WTC11 (cell line): ENCODE measurements at regions not wholly inside any gene's neighbourhood (a gene's known extent, or its start where the extent isn't known, plus 50 kb on each side); places are given as distances from the start of the nearest gene placed in this dataset.

Experiments used
- ATAC-seq: fragments of 200-7000 bp; cut with Tn5 transposase; 2 replicates; pipeline ENCODE4 v1.10.0; 2021; ENCODE audit warnings: mild to moderate bottlenecking, moderate library complexity
- CTCF ChIA-PET: fragments of 300-600 bp; sonication (Branson Sonifier 250); formaldehyde crosslinking; loops from one replicate; lab custom pipeline; 2021; ENCODE audit warnings: antibody characterized with exemption; lab: Charles Lee
- POLR2A ChIA-PET: fragments of 350-600 bp; sonication (Branson Sonifier 250); formaldehyde crosslinking; loops from one replicate; lab custom pipeline; 2021; ENCODE audit warnings: antibody characterized with exemption; lab: Charles Lee
- DNase-seq: peaks from one replicate; pipeline ENCODE4 v3.0.0; 2021; ENCODE audit warnings: low spot score
- H3K27ac Mint-ChIP-seq: 2 replicates; pipeline ENCODE4 v1.8.0; 2021; ENCODE audit warnings: mixed read lengths
- H3K27me3 Mint-ChIP-seq: 2 replicates; pipeline ENCODE4 v1.8.0; 2021; ENCODE audit warnings: low read depth, mild to moderate bottlenecking, moderate library complexity, mixed read lengths
- H3K36me3 Mint-ChIP-seq: 2 replicates; pipeline ENCODE4 v1.8.0; 2021; ENCODE audit warnings: mixed read lengths
- H3K4me1 Mint-ChIP-seq: 2 replicates; pipeline ENCODE4 v1.8.0; 2022; ENCODE audit warnings: mixed read lengths
- H3K4me3 Mint-ChIP-seq: 2 replicates; pipeline ENCODE4 v1.8.0; 2021; ENCODE audit warnings: mild to moderate bottlenecking, moderate library complexity, mixed read lengths
- H3K9me3 Mint-ChIP-seq: 2 replicates; pipeline ENCODE4 v1.8.0; 2021; ENCODE audit warnings: mixed read lengths
- CREM ChIP-seq: sonication (generic); formaldehyde crosslinking; IDR thresholded peaks from 2 replicates; pipeline ENCODE4 v1.8.1; 2022; ENCODE audit warnings: mild to moderate bottlenecking, missing genetic modification reagents, moderate library complexity
- ELF4 ChIP-seq: sonication (generic); formaldehyde crosslinking; IDR thresholded peaks from 2 replicates; pipeline ENCODE4 v1.8.1; 2022; ENCODE audit warnings: low read depth, mild to moderate bottlenecking, moderate library complexity, missing genetic modification reagents
- KAT7 ChIP-seq: sonication (generic); formaldehyde crosslinking; IDR thresholded peaks from 2 replicates; pipeline ENCODE4 v1.8.1; 2023; ENCODE audit warnings: missing genetic modification reagents, mild to moderate bottlenecking, borderline replicate concordance
- NFYB ChIP-seq: sonication (generic); formaldehyde crosslinking; conservative IDR thresholded peaks from 2 replicates; pipeline ENCODE4 v1.8.0; 2022; ENCODE audit warnings: low read depth, missing genetic modification reagents
- NR3C1 ChIP-seq: sonication (generic); formaldehyde crosslinking; conservative IDR thresholded peaks from 2 replicates; pipeline ENCODE4 v1.8.1; 2023; ENCODE audit warnings: low read depth, mild to moderate bottlenecking, missing genetic modification reagents
- OVOL2 ChIP-seq: fragments of 250-450 bp; sonication (Bioruptor Pico); IDR thresholded peaks from 2 replicates; pipeline ENCODE4 v1.9.0; 2021; ENCODE audit warnings: mild to moderate bottlenecking, borderline replicate concordance
- RELA ChIP-seq: sonication (generic); formaldehyde crosslinking; IDR thresholded peaks from 2 replicates; pipeline ENCODE4 v1.8.1; 2022; ENCODE audit warnings: missing genetic modification reagents, mild to moderate bottlenecking, borderline replicate concordance
- TCF7 ChIP-seq: sonication (generic); formaldehyde crosslinking; IDR thresholded peaks from 2 replicates; pipeline ENCODE4 v1.8.0; 2022; ENCODE audit warnings: mild to moderate bottlenecking, low read depth, missing genetic modification reagents, moderate library complexity
- TEAD1 ChIP-seq: sonication (generic); formaldehyde crosslinking; IDR thresholded peaks from 2 replicates; pipeline ENCODE4 v1.8.0; 2022; ENCODE audit warnings: mild to moderate bottlenecking, missing genetic modification reagents
- TP53 ChIP-seq: sonication (generic); formaldehyde crosslinking; IDR thresholded peaks from 2 replicates; pipeline ENCODE4 v1.8.1; 2023; ENCODE audit warnings: mild to moderate bottlenecking, missing genetic modification reagents
- ZBTB21 ChIP-seq: sonication (generic); formaldehyde crosslinking; IDR thresholded peaks from 2 replicates; pipeline ENCODE4 v1.8.1; 2023; ENCODE audit warnings: mild to moderate bottlenecking, missing genetic modification reagents, borderline replicate concordance
- ZNF121 ChIP-seq: sonication (generic); formaldehyde crosslinking; IDR thresholded peaks from 2 replicates; pipeline ENCODE4 v1.8.0; 2023; ENCODE audit warnings: missing genetic modification reagents
- ZNF232 ChIP-seq: sonication (generic); formaldehyde crosslinking; IDR thresholded peaks from 2 replicates; pipeline ENCODE4 v1.8.0; 2022; ENCODE audit warnings: mild to moderate bottlenecking, missing genetic modification reagents
- ZNF396 ChIP-seq: fragments of 250-450 bp; sonication (Bioruptor Pico); IDR thresholded peaks from 2 replicates; pipeline ENCODE4 v1.8.0; 2021; ENCODE audit warnings: mild to moderate bottlenecking, moderate library complexity, borderline replicate concordance
- TF ChIP-seq, protein P1 (sequence below): fragments of 250-450 bp; sonication (Bioruptor Pico); IDR thresholded peaks from 2 replicates; pipeline ENCODE4 v1.9.0; 2021; ENCODE audit warnings: mild to moderate bottlenecking
- TF ChIP-seq, protein P2 (sequence below): sonication (generic); formaldehyde crosslinking; IDR thresholded peaks from 2 replicates; pipeline ENCODE4 v1.8.1; 2022; ENCODE audit warnings: missing genetic modification reagents, borderline replicate concordance
- TF ChIP-seq, protein P3 (sequence below): sonication (generic); formaldehyde crosslinking; IDR thresholded peaks from 2 replicates; pipeline ENCODE4 v1.8.0; 2022; ENCODE audit warnings: mild to moderate bottlenecking, missing genetic modification reagents
- TF ChIP-seq, protein P4 (sequence below): sonication (generic); formaldehyde crosslinking; IDR thresholded peaks from 2 replicates; pipeline ENCODE4 v1.8.1; 2022; ENCODE audit warnings: low read depth, mild to moderate bottlenecking, moderate library complexity, missing genetic modification reagents, borderline replicate concordance
- TF ChIP-seq, protein P5 (sequence below): fragments of 250-450 bp; sonication (Bioruptor Pico); IDR thresholded peaks from 2 replicates; pipeline ENCODE4 v2.1.2; 2022; ENCODE audit warnings: mild to moderate bottlenecking, moderate library complexity
- TF ChIP-seq, protein P6 (sequence below): sonication (generic); formaldehyde crosslinking; IDR thresholded peaks from 2 replicates; pipeline ENCODE4 v1.8.1; 2022; ENCODE audit warnings: mild to moderate bottlenecking, moderate library complexity, missing genetic modification reagents
- TF ChIP-seq, protein P7 (sequence below): fragments of 250-450 bp; sonication (Bioruptor Pico); conservative IDR thresholded peaks from 2 replicates; pipeline ENCODE4 v1.9.0; 2021; ENCODE audit warnings: mild to moderate bottlenecking
- TF ChIP-seq, protein P8 (sequence below): sonication (generic); formaldehyde crosslinking; IDR thresholded peaks from 2 replicates; pipeline ENCODE4 v1.8.0; 2022; ENCODE audit warnings: mild to moderate bottlenecking, missing genetic modification reagents

DNA sequence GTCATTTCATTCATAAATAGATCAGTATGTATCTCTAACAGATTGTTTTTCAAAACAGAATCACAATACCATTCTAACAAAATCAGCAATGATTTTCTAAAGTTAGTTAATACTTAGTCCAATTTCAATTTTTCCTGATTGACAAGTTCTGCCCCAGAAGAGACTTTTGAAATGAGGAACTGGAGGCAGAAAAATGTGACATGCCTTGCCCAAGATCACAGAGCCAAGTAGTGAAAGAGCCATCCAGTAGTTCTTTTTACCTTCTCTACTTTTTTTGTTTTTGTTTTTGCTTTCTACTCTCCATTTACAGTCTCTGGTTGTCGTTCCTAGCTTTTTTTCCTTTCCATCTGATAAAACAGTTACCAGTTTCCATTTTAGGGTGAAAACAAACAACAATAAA is 129.3 kb upstream of the TMEM164 start:
- Mint-ChIP-seq H3K27ac (no peak overlapping the region), H3K4me3 (no peak overlapping the region), H3K4me1 (no peaks in the 10 kb centered on the region), H3K27me3 (no peaks in the 10 kb centered on the region; the same call in 1 of the 2 replicates), H3K36me3 (no peaks in the 10 kb centered on the region), H3K9me3 (peaks cover 5% of the 10 kb centered on the region)
- ChIA-PET CTCF (no interaction called here), POLR2A (no interaction called here)
- TF ChIP-seq ZNF232 (CRISPR knock-in tag) (no peak), CREM (CRISPR knock-in tag) (no peak), ELF4 (CRISPR knock-in tag) (no peak), NFYB (no peak), TEAD1 (no peak), TP53 (CRISPR knock-in tag) (no peak), ZBTB21 (CRISPR knock-in tag) (no peak), TCF7 (CRISPR knock-in tag) (no peak)
- TF ChIP-seq, protein P1, sequence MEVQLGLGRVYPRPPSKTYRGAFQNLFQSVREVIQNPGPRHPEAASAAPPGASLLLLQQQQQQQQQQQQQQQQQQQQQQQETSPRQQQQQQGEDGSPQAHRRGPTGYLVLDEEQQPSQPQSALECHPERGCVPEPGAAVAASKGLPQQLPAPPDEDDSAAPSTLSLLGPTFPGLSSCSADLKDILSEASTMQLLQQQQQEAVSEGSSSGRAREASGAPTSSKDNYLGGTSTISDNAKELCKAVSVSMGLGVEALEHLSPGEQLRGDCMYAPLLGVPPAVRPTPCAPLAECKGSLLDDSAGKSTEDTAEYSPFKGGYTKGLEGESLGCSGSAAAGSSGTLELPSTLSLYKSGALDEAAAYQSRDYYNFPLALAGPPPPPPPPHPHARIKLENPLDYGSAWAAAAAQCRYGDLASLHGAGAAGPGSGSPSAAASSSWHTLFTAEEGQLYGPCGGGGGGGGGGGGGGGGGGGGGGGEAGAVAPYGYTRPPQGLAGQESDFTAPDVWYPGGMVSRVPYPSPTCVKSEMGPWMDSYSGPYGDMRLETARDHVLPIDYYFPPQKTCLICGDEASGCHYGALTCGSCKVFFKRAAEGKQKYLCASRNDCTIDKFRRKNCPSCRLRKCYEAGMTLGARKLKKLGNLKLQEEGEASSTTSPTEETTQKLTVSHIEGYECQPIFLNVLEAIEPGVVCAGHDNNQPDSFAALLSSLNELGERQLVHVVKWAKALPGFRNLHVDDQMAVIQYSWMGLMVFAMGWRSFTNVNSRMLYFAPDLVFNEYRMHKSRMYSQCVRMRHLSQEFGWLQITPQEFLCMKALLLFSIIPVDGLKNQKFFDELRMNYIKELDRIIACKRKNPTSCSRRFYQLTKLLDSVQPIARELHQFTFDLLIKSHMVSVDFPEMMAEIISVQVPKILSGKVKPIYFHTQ (CRISPR knock-in tag) = no peak
- TF ChIP-seq, protein P2, sequence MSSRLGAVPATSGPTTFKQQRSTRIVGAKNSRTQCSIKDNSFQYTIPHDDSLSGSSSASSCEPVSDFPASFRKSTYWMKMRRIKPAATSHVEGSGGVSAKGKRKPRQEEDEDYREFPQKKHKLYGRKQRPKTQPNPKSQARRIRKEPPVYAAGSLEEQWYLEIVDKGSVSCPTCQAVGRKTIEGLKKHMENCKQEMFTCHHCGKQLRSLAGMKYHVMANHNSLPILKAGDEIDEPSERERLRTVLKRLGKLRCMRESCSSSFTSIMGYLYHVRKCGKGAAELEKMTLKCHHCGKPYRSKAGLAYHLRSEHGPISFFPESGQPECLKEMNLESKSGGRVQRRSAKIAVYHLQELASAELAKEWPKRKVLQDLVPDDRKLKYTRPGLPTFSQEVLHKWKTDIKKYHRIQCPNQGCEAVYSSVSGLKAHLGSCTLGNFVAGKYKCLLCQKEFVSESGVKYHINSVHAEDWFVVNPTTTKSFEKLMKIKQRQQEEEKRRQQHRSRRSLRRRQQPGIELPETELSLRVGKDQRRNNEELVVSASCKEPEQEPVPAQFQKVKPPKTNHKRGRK (CRISPR knock-in tag) = no peak
- TF ChIP-seq, protein P3, sequence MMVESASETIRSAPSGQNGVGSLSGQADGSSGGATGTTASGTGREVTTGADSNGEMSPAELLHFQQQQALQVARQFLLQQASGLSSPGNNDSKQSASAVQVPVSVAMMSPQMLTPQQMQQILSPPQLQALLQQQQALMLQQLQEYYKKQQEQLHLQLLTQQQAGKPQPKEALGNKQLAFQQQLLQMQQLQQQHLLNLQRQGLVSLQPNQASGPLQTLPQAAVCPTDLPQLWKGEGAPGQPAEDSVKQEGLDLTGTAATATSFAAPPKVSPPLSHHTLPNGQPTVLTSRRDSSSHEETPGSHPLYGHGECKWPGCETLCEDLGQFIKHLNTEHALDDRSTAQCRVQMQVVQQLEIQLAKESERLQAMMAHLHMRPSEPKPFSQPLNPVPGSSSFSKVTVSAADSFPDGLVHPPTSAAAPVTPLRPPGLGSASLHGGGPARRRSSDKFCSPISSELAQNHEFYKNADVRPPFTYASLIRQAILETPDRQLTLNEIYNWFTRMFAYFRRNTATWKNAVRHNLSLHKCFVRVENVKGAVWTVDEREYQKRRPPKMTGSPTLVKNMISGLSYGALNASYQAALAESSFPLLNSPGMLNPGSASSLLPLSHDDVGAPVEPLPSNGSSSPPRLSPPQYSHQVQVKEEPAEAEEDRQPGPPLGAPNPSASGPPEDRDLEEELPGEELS (CRISPR knock-in tag) = no peak
- DNase-seq (no peak), ATAC-seq (no peak)

DNA sequence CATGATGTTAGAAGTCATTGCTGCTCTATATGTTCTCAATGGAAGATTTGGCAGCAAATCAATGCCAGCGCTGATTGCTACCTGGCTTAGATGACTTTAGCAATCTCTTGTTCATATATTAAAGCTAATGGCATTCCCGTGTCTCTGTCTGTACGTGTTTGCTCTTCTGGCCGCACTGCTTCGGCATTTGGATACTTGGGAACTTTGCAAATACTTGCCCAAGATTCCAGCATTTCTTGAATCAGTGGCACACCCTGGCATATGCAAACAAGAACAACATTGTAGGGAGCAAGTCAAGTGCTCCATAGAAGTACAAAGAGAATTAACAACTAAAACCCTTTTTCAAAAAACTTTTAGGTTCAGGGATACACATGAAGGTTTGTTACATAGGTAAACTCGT is 128.9 kb upstream of the TMEM164 start:
- Mint-ChIP-seq H3K9me3 (peaks cover 5% of the 10 kb centered on the region), H3K36me3 (no peaks in the 10 kb centered on the region), H3K27me3 (no peaks in the 10 kb centered on the region; the same call in 1 of the 2 replicates), H3K4me1 (no peaks in the 10 kb centered on the region), H3K4me3 (no peak overlapping the region), H3K27ac (no peak overlapping the region)
- POLR2A ChIA-PET = no interaction called here
- DNase-seq (no peak), ATAC-seq (no peak)
- CTCF ChIA-PET = interaction anchor here (0.9 kb wide), 1 partner anchor 17 kb away, joined by 4 read pairs; no protein-coding TSS in a partner anchor
- TF ChIP-seq, protein P4, sequence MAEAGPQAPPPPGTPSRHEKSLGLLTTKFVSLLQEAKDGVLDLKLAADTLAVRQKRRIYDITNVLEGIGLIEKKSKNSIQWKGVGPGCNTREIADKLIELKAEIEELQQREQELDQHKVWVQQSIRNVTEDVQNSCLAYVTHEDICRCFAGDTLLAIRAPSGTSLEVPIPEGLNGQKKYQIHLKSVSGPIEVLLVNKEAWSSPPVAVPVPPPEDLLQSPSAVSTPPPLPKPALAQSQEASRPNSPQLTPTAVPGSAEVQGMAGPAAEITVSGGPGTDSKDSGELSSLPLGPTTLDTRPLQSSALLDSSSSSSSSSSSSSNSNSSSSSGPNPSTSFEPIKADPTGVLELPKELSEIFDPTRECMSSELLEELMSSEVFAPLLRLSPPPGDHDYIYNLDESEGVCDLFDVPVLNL (CRISPR knock-in tag) = no peak
- TF ChIP-seq, protein P5, sequence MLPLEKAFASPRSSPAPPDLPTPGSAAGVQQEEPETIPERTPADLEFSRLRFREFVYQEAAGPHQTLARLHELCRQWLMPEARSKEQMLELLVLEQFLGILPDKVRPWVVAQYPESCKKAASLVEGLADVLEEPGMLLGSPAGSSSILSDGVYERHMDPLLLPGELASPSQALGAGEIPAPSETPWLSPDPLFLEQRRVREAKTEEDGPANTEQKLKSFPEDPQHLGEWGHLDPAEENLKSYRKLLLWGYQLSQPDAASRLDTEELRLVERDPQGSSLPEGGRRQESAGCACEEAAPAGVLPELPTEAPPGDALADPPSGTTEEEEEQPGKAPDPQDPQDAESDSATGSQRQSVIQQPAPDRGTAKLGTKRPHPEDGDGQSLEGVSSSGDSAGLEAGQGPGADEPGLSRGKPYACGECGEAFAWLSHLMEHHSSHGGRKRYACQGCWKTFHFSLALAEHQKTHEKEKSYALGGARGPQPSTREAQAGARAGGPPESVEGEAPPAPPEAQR (CRISPR knock-in tag) = no peak
- TF ChIP-seq TP53 (CRISPR knock-in tag) (no peak), OVOL2 (CRISPR knock-in tag) (no peak), KAT7 (CRISPR knock-in tag) (no peak), ZNF396 (CRISPR knock-in tag) (no peak), RELA (no peak), NR3C1 (CRISPR knock-in tag) (no peak), ZNF121 (CRISPR knock-in tag) (no peak)
- TF ChIP-seq, protein P6, sequence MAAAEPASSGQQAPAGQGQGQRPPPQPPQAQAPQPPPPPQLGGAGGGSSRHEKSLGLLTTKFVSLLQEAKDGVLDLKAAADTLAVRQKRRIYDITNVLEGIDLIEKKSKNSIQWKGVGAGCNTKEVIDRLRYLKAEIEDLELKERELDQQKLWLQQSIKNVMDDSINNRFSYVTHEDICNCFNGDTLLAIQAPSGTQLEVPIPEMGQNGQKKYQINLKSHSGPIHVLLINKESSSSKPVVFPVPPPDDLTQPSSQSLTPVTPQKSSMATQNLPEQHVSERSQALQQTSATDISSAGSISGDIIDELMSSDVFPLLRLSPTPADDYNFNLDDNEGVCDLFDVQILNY (CRISPR knock-in tag) = no peak
- TF ChIP-seq, protein P7, sequence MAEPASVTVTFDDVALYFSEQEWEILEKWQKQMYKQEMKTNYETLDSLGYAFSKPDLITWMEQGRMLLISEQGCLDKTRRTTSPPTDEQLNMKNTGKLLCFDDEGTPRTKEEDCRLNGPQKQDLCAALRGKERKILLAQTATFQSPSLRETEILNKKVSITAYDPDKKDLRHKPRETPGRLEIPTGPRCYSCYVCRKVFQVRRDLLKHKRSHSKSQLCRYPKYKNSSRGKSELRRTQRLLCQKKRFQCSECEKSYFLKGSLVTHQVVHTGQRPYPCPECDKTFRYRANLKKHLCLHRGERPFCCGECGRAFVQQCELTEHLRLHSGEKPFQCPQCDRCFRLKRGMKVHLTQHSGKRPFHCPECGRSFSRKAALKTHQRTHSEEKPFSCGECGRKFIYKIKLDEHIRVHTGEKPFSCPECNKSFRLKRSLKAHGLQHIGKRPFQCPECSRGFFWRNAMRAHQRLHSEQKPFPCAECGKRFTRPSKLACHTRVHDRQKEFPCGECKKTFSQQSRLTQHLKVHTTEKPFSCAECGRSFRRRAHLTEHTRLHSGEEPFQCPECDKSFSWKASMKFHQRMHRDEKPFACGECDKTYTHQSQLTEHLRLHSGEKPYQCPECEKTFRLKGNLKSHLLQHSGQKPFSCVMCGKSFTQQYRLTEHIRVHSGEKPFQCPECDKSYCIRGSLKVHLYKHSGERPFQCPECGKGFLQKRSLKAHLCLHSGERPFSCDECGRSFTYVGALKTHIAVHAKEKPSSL (CRISPR knock-in tag) = no peak
- TF ChIP-seq, protein P8, sequence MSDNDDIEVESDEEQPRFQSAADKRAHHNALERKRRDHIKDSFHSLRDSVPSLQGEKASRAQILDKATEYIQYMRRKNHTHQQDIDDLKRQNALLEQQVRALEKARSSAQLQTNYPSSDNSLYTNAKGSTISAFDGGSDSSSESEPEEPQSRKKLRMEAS (CRISPR knock-in tag) = no peak
